GM12891 (cell line): ENCODE measurements at regions not wholly inside any gene's neighbourhood (a gene's known extent, or its start where the extent isn't known, plus 50 kb on each side); places are given as distances from the start of the nearest gene placed in this dataset.
"Not testable (repeated sequence)": the region's sequence is repeated elsewhere in the genome, so short reads cannot be mapped to it uniquely, and the experiment has no call there.

ENCODE experiments used
- PAX5 ChIP-seq: IDR thresholded peaks from 2 replicates; pipeline ENCODE4 v1.6.1; 2011; ENCODE audit warnings: low read length, moderate library complexity, mild to moderate bottlenecking; ENCODE audit not compliant: insufficient read depth, severe bottlenecking
- POLR2A ChIP-seq: IDR thresholded peaks from 2 replicates; pipeline ENCODE4 v1.6.1; 2011; ENCODE audit warnings: low read depth, low read length, control low read depth
- POLR2AphosphoS5 ChIP-seq: IDR thresholded peaks from 2 replicates; pipeline ENCODE4 v1.6.1; 2011; ENCODE audit warnings: low read depth, low read length, control low read depth
- POU2F2 ChIP-seq: IDR thresholded peaks from 2 replicates; pipeline ENCODE4 v1.6.1; 2011; ENCODE audit warnings: low read depth, mild to moderate bottlenecking, control low read depth, low read length, moderate library complexity
- SPI1 ChIP-seq: IDR thresholded peaks from 2 replicates; pipeline ENCODE4 v1.6.1; 2011; ENCODE audit warnings: low read depth, low read length, control low read depth
- TAF1 ChIP-seq: IDR thresholded peaks from 2 replicates; pipeline ENCODE4 v1.6.1; 2011; ENCODE audit warnings: low read depth, low read length, control low read depth

GRCh38 chr5:100359998-100360397, 175.2 kb upstream of the FAM174A start:
- TF ChIP-seq POLR2AphosphoS5, POLR2A, SPI1, POU2F2, TAF1, PAX5: not testable (repeated sequence)
